Gastroesophageal sphincter (tissue), 4 donors: ENCODE measurements at regions not wholly inside any gene's neighbourhood (a gene's known extent, or its start where the extent isn't known, plus 50 kb on each side); places are given as distances from the start of the nearest gene placed in this dataset.

Experiments
- ATAC-seq: fragments of 150-250 bp; one replicate; pipeline ENCODE4 v1.9.1; 2016; ENCODE audit warnings: mild to moderate bottlenecking, moderate library complexity
- H3K27ac ChIP-seq, 4 donors: fragments of 200-600 bp; sonication (generic) in 3 of 4; 1 replicate in 3 of 4; 2 replicates in 1 of 4; pipeline ENCODE4 v1.5.1; 2016 to 2019
- H3K27me3 ChIP-seq: fragments of 200-600 bp; sonication (generic); one replicate; pipeline ENCODE4 v1.5.1; 2019
- H3K36me3 ChIP-seq, 2 donors: fragments of 200-600 bp; sonication (generic); one replicate each; pipeline ENCODE4 v1.5.1; 2019; ENCODE audit warnings: control low read depth in 1 of 2
- H3K4me1 ChIP-seq, 3 donors: fragments of 200-600 bp; sonication (generic); 1 replicate in 2 of 3; 2 replicates in 1 of 3; pipeline ENCODE4 v1.5.1; 2016 to 2019; ENCODE audit warnings: control low read depth in 2 of 3
- H3K4me3 ChIP-seq, 2 donors: fragments of 200-600 bp; sonication (generic); one replicate each; pipeline ENCODE4 v1.5.1; 2019; ENCODE audit warnings: mild to moderate bottlenecking in 1 of 2, moderate library complexity in 1 of 2
- H3K9me3 ChIP-seq, 3 donors: fragments of 200-600 bp; sonication (generic); one replicate each; pipeline ENCODE4 v1.5.1; 2017 to 2019; ENCODE audit warnings: control low read depth in 2 of 3
- CTCF ChIP-seq, 4 experiments: fragments of 200-600 bp in 2 of 4; fragments of 450-650 bp in 2 of 4; sonication (generic) in 1 of 4; IDR thresholded peaks; one replicate each; pipeline ENCODE4 v1.5.1; 2017 to 2019; ENCODE audit warnings: antibody characterized with exemption in 4 of 4, mild to moderate bottlenecking in 2 of 4, moderate library complexity in 2 of 4
- EP300 ChIP-seq: sonication (generic); formaldehyde crosslinking; IDR thresholded peaks from one replicate; pipeline ENCODE4 v1.6.1; 2017; ENCODE audit warnings: antibody characterized with exemption, mild to moderate bottlenecking
- POLR2A ChIP-seq, 2 donors: fragments of 450-650 bp; IDR thresholded peaks; one replicate each; pipeline ENCODE4 v1.6.1; 2017; ENCODE audit warnings: antibody characterized with exemption in 2 of 2, mild to moderate bottlenecking in 2 of 2, moderate library complexity in 1 of 2
- POLR2AphosphoS5 ChIP-seq: sonication (generic); formaldehyde crosslinking; IDR thresholded peaks from one replicate; pipeline ENCODE4 v1.6.1; 2017; ENCODE audit warnings: antibody characterized with exemption
- WGBS, 2 donors: methylation state at CpG; one replicate each; pipeline ENCODE4 v1.1.5; 2018; ENCODE audit warnings: low coverage in 1 of 2; 5-methylcytosine and 5-hydroxymethylcytosine counted together

- peaks cover 0 to 13% (median 0%) of the 10 kb centered on the region in 3 donors for H3K9me3 ChIP-seq
- no peaks in the 10 kb centered on the region for H3K36me3 ChIP-seq
- no peak overlapping the region for H3K4me3 ChIP-seq
- no peak for ATAC-seq
- no peaks in the 10 kb centered on the region for H3K27me3 ChIP-seq
- no peak overlapping the region for H3K27ac ChIP-seq
- TF ChIP-seq CTCF (IDR thresholded peaks at IDR 0.05) (no peak), POLR2AphosphoS5 (no peak), POLR2A (IDR thresholded peaks at IDR 0.05) (no peak), EP300 (no peak)
- WGBS, 2 donors: 60% methylated on average over 1 of the region's 1 CpG; no CpG with 5 or more reads in 1 of the 2 donors
- H3K4me1 ChIP-seq: no peaks in the 10 kb centered on the region
These were observed 1107.2 kb upstream of the CELF2 start for GRCh38 chr10:9910446-9910845.

DNA sequence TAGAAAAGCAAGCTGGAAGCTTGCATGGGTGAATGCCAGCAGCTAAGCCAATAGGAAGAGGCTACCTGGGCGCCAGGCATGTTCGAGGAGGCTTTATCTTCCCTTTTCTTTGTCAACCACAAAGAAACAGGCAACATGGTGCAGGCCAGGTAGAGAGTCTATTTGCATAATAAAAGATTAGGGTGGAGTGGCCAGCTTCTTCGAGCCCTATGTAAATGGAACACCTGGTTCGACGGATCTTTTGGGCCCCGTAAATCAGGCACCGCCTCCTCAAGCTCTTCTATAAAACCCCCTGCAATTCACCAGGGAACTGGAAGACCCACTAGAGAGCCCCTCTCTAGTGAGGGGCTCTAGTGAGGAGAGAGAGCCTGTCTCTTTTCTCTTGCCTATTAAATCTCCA is 1106.2 kb upstream of the CELF2 start:
- peaks cover 0 to 5% (median 0%) of the 10 kb centered on the region in 3 donors for H3K9me3 ChIP-seq
- H3K36me3 ChIP-seq: no peaks in the 10 kb centered on the region
- H3K4me3 ChIP-seq: no peak overlapping the region
- H3K27me3 ChIP-seq: no peaks in the 10 kb centered on the region
- TF ChIP-seq POLR2A (IDR thresholded peaks at IDR 0.05) (no peak), POLR2AphosphoS5 (no peak), EP300 (no peak), CTCF (IDR thresholded peaks at IDR 0.05) (no peak)
- no peak for ATAC-seq
- H3K4me1 ChIP-seq: no peaks in the 10 kb centered on the region
- H3K27ac ChIP-seq: no peak overlapping the region
- WGBS, 2 donors: 63 to 94% methylated on average over 5 to 7 of the region's 7 CpGs

GRCh38 chr10:9913876-9914514 is 1103.7 kb upstream of the CELF2 start:
- Histone ChIP-seq H3K9me3 (no peaks in the 10 kb centered on the region), H3K27me3 (no peaks in the 10 kb centered on the region), H3K36me3 (no peaks in the 10 kb centered on the region), H3K4me1 (no peaks in the 10 kb centered on the region), H3K27ac (no peak overlapping the region), H3K4me3 (no peak overlapping the region)
- no peak for ATAC-seq
- WGBS, 2 donors: 58 to 91% methylated on average over 4 to 5 of the region's 5 CpGs
- TF ChIP-seq POLR2AphosphoS5 (no peak), CTCF (IDR thresholded peaks at IDR 0.05) (no peak), POLR2A (IDR thresholded peaks at IDR 0.05) (no peak), EP300 (no peak)

DNA sequence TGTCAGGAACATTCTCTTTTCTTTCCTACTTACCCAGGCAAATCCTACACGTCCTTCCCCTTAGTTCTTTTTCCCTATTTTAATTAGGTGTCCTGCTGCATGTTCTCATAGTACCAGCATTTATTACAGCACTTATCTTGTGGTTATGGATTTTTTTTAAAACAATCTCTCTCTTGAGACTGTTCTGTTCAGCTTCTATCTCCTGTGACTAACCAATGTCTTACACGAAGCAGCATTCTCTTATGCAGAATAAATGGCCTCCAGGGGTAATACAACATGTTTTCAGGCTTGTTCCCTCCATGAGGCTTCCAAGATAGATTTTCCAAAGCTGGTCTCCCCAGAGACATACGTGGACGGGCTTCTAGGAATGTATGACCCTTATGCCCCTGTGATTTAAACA is 1096.1 kb upstream of the CELF2 start:
- TF ChIP-seq CTCF (IDR thresholded peaks at IDR 0.05) (no peak), POLR2A (IDR thresholded peaks at IDR 0.05) (no peak), EP300 (no peak)
- Histone ChIP-seq H3K4me1 (peaks cover 0 to under 1% (median 0%) of the 10 kb centered on the region in 3 donors), H3K27ac (no peak overlapping the region), H3K9me3 (no peaks in the 10 kb centered on the region), H3K27me3 (no peaks in the 10 kb centered on the region), H3K36me3 (no peaks in the 10 kb centered on the region), H3K4me3 (no peak overlapping the region)
- no peak for ATAC-seq
- WGBS, 2 donors: 49 to 51% methylated on average over 3 to 4 of the region's 4 CpGs

DNA sequence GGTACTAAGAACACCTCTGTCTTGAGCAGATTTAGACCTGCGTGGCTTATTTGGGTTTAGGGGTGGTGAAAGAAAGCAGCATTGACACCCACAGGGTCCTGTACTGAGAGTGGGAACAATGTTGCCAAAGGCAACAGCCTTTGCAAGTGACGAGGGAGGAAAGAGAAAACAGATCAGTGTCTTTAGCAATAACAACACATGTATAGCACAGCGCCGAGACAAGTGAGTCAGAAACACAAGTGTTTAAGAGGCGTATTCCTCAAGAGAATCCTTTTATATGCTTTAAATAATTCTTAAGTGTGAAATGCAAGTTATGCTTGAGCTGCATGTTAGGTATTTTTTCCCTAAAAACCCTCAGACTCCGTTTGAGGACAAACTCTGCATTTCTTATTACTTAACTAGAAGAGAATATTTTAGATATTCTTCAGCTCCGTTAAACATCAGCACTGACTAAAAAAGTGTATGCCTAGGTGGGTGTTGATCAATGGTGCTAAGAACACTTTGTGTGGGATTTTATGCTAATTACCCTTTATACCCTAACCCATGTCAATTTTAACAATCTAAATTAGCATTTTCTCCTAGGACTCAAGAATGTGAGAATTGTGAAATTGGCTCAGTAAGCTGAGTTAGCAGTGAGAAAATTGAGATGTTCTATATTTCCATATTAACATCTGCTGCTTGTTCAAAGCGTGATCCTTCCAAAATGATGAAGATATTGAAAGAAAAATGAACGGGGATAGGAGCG is 1095.4 kb upstream of the CELF2 start:
- 80 to 89% methylated on average over 8 to 10 of the region's 10 CpGs for WGBS, 2 donors
- peaks cover 0 to 7% (median 0%) of the 10 kb centered on the region in 3 donors for H3K4me1 ChIP-seq
- H3K36me3 ChIP-seq: no peaks in the 10 kb centered on the region
- no peak overlapping the region for H3K27ac ChIP-seq
- no peaks in the 10 kb centered on the region for H3K9me3 ChIP-seq
- no peak for ATAC-seq
- H3K27me3 ChIP-seq: no peaks in the 10 kb centered on the region
- H3K4me3 ChIP-seq: no peak overlapping the region
- TF ChIP-seq POLR2A (IDR thresholded peaks at IDR 0.05) (no peak), POLR2AphosphoS5 (no peak), CTCF (IDR thresholded peaks at IDR 0.05) (no peak), EP300 (no peak)
